ENCODE measurements at regions not wholly inside any gene's neighbourhood (a gene's known extent, or its start where the extent isn't known, plus 50 kb on each side); places are given as distances from the start of the nearest gene placed in this dataset.

GRCh38 chr2:5991305-5991968, 299.3 kb downstream of the SOX11 start:
- DNase-seq, result peak; percentile 35

GRCh38 chr2:5995832-5996231, 303.6 kb downstream of the SOX11 start:
- no peak for DNase-seq

DNA sequence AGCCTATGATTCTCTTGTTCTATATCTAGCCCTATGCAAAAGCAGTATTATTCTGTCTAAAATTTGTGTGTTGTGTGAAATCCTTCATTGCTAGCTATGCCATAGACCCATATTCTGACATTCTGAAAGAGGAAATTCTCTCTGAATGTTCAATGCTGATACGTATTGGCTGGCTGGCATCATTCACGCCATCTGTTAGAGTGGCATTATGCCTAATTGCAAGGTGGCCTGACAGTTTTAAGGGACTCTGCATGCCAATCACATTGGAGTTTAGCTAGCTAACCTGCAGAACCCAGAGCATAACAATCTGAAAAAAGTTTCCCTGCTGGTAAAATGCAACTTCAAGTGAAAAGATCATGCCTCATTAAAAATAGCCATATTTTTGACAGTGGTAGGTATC, 316.0 kb downstream of the SOX11 start:
- DNase-seq, result no peak

DNA sequence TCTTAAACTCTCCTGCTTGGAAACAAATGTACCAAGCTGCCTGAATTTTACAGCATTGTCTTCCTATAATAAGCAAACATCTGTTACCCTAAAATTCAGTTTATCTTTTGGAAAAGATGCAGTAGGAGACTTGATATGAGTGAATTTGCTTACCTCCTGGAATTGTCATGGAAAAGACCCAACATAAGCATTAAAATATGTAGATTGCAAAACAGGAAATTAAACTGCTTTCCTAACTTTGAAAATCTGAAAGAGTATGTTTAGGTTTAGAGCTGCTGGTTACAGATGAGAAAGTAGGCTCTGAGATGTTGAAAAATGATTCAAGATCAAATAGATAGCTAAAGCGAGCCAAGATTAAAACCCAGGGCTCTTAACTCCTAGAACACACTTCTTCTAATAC, 316.5 kb downstream of the SOX11 start:
- no peak for DNase-seq

DNA sequence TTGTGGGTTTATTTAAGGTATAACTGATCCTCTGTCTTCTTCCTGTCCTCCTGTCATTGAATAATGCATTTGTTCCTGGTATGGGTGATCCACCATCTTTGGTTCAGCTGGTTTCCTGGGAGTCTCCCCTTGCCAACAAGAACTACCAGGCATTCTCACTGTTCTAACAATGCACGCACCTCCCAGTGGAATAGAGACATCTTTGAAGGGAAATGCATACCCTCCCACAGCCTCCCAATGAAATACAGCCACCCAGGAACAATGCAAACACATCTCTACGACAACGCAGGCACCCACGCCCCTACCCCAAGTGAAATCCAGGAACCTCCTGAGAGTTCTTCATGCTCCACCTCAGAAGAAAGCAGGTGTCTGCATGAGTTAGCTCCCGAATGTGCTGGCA, 318.0 kb downstream of the SOX11 start:
- no peak for DNase-seq

- DNase-seq, result peak; percentile 80
Measured at GRCh38 chr2:6011921-6012320, 319.7 kb downstream of the SOX11 start.

- no peak for DNase-seq
Measured at GRCh38 chr2:6017736-6018286, 325.6 kb downstream of the SOX11 start.

- no peak for DNase-seq
Measured at GRCh38 chr2:6024229-6024628, 332.0 kb downstream of the SOX11 start.

DNA sequence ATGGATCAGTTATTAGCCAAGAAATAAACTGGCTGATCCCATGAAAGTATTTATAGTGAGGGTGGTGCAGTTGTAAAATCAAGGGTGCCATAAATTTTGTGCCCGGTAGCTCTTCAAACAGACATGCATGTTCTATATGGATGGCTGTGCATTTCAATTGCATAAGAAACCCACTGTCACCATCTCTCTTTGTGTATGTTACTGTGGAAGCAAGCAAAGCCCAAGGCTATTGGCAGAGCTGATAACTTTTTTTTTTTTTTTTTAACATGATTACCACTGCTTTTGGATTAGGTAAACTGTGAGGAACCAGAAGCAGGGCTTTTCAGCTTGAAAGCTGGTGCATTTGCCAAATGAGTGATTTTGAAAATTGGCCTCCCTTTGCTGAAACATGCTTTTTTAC, 332.6 kb downstream of the SOX11 start:
- DNase-seq, result no peak

GRCh38 chr2:6025391-6025790, 333.2 kb downstream of the SOX11 start:
- no peak for DNase-seq

GRCh38 chr2:6027066-6027465, 334.9 kb downstream of the SOX11 start:
- no peak for DNase-seq

GRCh38 chr2:6031200-6031867, 339.1 kb downstream of the SOX11 start:
- DNase-seq, result no peak

GRCh38 chr2:6036211-6036610, 344.0 kb downstream of the SOX11 start:
- no peak for DNase-seq

- DNase-seq, result no peak
Measured at GRCh38 chr2:6043238-6043637, 351.1 kb downstream of the SOX11 start.

DNA sequence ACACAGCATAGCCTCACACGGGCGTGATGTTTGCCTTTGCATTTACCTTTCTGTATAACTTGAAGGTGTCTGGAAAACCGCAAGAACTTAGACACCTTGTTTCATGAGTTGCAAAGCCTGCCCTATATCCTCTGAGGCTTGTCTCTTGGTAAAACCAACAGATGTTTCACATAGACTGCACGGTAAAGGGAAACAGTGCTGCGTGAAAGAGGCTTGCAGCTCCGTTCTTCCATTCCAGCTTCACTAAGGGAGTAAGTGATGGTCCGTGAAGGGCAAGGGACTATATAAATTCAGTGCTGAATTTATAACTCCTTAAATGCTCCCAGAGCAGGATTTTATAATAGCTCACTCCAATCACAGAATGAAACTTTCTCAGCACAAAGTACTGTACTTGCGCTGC, 360.5 kb downstream of the SOX11 start:
- no peak for DNase-seq

GRCh38 chr2:6053743-6054142, 361.6 kb downstream of the SOX11 start:
- DNase-seq, result peak; percentile 62

DNA sequence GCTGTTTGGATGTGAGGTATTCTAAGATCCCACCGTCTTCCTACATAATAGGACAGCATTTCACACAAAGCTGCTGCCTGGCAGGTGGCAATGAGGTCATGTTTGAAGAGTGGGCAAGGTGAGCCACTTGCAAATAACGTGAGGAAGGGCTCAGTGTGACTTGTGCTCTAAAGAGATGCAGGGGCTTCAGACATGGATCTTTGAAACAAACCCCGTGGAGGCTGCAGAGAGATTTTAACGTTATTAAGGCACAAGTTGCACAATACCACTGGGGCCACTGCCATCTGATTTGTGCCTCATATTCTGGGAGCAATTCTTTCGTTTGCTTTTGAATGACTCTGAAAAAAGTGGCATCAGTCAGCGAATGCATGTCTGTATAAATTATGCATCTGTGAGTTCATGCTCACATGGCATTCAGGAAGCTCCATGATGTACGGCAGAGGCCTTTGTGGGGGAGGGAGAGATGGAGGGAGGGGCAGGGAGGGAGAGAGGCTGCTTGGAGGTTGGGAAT, 362.0 kb downstream of the SOX11 start:
- peak; percentile 68 for DNase-seq

DNA sequence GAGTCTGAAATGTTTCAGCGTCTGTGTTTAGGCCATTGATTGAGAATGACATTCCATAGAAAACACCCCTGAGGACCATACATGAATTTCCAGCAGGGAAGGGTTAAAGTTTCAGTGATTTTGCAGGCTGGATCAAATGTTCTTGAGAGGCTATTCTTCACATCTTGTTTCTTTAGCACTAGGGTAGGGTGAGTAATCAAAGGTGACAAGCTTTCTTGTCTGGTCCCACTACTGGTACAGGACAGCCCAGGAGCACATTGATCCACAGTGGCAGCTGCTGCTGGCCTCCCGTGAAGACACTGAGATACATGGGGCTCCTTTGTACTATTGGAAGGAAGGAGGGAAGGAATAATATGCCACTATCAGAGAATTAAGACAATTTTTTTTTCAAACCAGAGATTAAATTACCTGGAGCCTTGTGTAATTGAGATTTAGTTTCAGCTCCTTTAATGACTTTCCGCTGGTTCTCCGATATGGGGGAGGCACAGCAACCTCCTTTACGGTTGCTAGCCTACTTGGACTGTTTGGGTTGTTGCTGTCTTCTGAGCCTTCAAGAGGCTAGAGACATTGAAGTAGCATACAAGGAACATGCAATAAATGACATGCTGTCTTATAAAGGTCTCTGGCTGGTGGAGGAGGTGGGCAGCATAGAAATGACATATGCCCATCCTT, 368.9 kb downstream of the SOX11 start:
- peak; percentile 82 for DNase-seq

GRCh38 chr2:6064757-6065156, 372.6 kb downstream of the SOX11 start:
- DNase-seq, result peak; percentile 11

DNA sequence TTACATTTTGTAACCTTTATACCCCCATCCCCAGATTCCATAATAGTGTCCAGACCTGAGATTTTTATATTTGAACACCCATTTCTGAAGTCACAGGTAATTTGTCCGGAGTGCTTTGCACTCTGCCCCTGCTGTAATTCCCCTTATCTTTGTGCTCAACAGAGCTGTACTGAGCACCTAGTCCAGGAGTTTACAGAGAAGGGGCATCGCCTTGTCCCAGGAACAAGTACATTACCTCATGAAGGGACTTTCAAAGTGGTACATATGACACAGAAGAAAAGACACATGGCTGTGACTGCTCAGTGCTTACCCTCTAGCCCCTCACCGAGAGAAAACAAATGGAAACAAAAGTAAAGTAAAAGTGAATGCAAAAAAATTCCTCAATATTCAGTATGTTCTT, 373.5 kb downstream of the SOX11 start:
- DNase-seq, result no peak

GRCh38 chr2:6067089-6067488, 374.9 kb downstream of the SOX11 start:
- no peak for DNase-seq

GRCh38 chr2:6067806-6068205, 375.6 kb downstream of the SOX11 start:
- no peak for DNase-seq

GRCh38 chr2:6068429-6068828, 376.2 kb downstream of the SOX11 start:
- peak; percentile 10 for DNase-seq

DNA sequence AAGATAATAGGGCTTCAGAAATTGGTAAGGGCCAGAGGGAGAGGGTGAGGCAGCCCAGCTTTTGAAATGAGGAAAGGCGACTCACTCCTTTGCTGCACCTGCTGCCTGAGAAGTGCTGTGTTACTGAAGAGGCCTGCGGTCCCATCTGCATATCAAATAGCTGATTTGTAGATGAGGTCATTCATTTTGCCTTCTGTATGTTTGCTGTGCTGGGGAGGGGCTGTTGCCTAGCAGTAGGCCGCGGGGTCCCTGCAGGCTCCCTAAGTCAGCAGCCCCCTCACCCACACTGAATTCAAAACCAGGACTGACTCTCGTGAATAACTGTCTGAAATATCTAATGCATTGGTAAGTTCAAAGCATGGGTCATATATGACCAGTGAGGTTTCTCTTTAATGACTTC, 377.2 kb downstream of the SOX11 start:
- DNase-seq, result peak; percentile 78
